SK-N-SH (cell line): ENCODE measurements at regions not wholly inside any gene's neighbourhood (a gene's known extent, or its start where the extent isn't known, plus 50 kb on each side); places are given as distances from the start of the nearest gene placed in this dataset.

Experiments used
- CTCF ChIA-PET: fragments of 300-600, 350-600 bp; formaldehyde crosslinking; extraction: SDS; loops from one replicate; lab custom pipeline; 2021; lab: Yijun Ruan, JAX
- POLR2A ChIA-PET: fragments of 350-600 bp; sonication (Branson Sonifier 250); formaldehyde crosslinking; extraction: SDS; loops from one replicate; lab custom pipeline; 2020; ENCODE audit warnings: antibody characterized with exemption, inconsistent platforms; lab: Yijun Ruan, JAX
- DNase-seq: peaks from one replicate; pipeline ENCODE4 v3.0.0; 2012
- H2AFZ ChIP-seq: fragments of 200-600 bp; sonication (generic); 2 replicates; pipeline ENCODE4 v1.8.1; 2016; ENCODE audit warnings: antibody characterized with exemption, mild to moderate bottlenecking, low read depth
- H3F3A ChIP-seq: fragments of 200-600 bp; sonication (generic); replicated peaks from 2 replicates; pipeline ENCODE3; 2016; ENCODE audit warnings: antibody characterized with exemption, mild to moderate bottlenecking; ENCODE audit not compliant: insufficient read depth
- H3K27ac ChIP-seq, 2 experiments: fragments of 200-500 bp in 1 of 2; fragments of 200-600 bp in 1 of 2; sonication (Bioruptor generic) in 1 of 2; sonication (generic), shearing (Covaris generic) in 1 of 2; 2 replicates each; pipeline versions ENCODE4 v1.5.1 to v1.6.1; 2014 to 2016; ENCODE audit warnings: low read depth in 2 of 2, inconsistent platforms in 1 of 2, low read length in 1 of 2, mild to moderate bottlenecking in 1 of 2, mixed read lengths in 1 of 2
- H3K27me3 ChIP-seq: fragments of 200-600 bp; sonication (generic), shearing (Covaris generic); 2 replicates; pipeline ENCODE4 v1.6.1; 2016; ENCODE audit warnings: mixed run types; ENCODE audit not compliant: insufficient read depth
- H3K36me3 ChIP-seq, 2 experiments: fragments of 200-500 bp in 1 of 2; fragments of 200-600 bp in 1 of 2; sonication (Bioruptor generic) in 1 of 2; sonication (generic) in 1 of 2; replicated peaks in 1 of 2; 2 replicates each; pipeline versions ENCODE3 to v1.5.1; 2014 to 2016; ENCODE audit warnings: low read length in 1 of 2, mild to moderate bottlenecking in 1 of 2; ENCODE audit not compliant: insufficient read depth in 2 of 2, control insufficient read depth in 1 of 2
- H3K4me1 ChIP-seq, 2 experiments: fragments of 200-500 bp in 1 of 2; fragments of 200-600 bp in 1 of 2; sonication (Bioruptor generic) in 1 of 2; sonication (generic), shearing (Covaris generic) in 1 of 2; 2 replicates each; pipeline versions ENCODE4 v1.5.1 to v1.6.1; 2014 to 2016; ENCODE audit warnings: low read depth in 1 of 2, low read length in 1 of 2, mixed run types in 1 of 2; ENCODE audit not compliant: insufficient read depth in 2 of 2, control insufficient read depth in 1 of 2
- H3K4me2 ChIP-seq: fragments of 200-600 bp; sonication (generic), shearing (Covaris generic); 2 replicates; pipeline ENCODE4 v1.6.1; 2017; ENCODE audit warnings: mixed run types
- H3K4me3 ChIP-seq, 2 experiments: fragments of 200-500 bp in 1 of 2; fragments of 200-600 bp in 1 of 2; sonication (Bioruptor generic) in 1 of 2; sonication (generic), shearing (Covaris generic) in 1 of 2; 2 replicates each; pipeline versions ENCODE4 v1.5.1 to v1.8.1; 2014 to 2016; ENCODE audit warnings: low read depth in 2 of 2, inconsistent platforms in 1 of 2, low read length in 1 of 2, mild to moderate bottlenecking in 1 of 2, mixed read lengths in 1 of 2, moderate library complexity in 1 of 2
- H3K79me2 ChIP-seq: fragments of 200-600 bp; sonication (generic); 2 replicates; pipeline ENCODE4 v1.8.1; 2017; ENCODE audit warnings: mild to moderate bottlenecking; ENCODE audit not compliant: insufficient read depth
- H3K9ac ChIP-seq: fragments of 200-600 bp; sonication (generic); 2 replicates; pipeline ENCODE4 v1.6.1; 2017; ENCODE audit warnings: mixed run types
- H3K9me2 ChIP-seq: fragments of 200-600 bp; sonication (generic); 2 replicates; pipeline ENCODE4 v1.6.1; 2017; ENCODE audit warnings: mixed run types
- H3K9me3 ChIP-seq: fragments of 200-600 bp; sonication (generic); 2 replicates; pipeline ENCODE4 v1.6.1; 2017; ENCODE audit warnings: mixed run types, mild to moderate bottlenecking, moderate library complexity
- H4K20me1 ChIP-seq: fragments of 200-600 bp; sonication (generic); 2 replicates; pipeline ENCODE4 v1.6.1; 2017; ENCODE audit warnings: mild to moderate bottlenecking, mixed run types; ENCODE audit not compliant: insufficient read depth
- ELF1 ChIP-seq: IDR thresholded peaks from 2 replicates; pipeline ENCODE4 v1.4.0; 2012
- EZH2phosphoT487 ChIP-seq: fragments of 200-600 bp; sonication (generic); IDR thresholded peaks from 2 replicates; pipeline ENCODE4 v1.6.1; 2017; ENCODE audit warnings: low read depth, mixed run types, mild to moderate bottlenecking, antibody characterized with exemption, moderate library complexity, borderline replicate concordance
- FOSL2 ChIP-seq: IDR thresholded peaks from 2 replicates; pipeline ENCODE4 v1.4.0; 2012; ENCODE audit warnings: low read depth, mild to moderate bottlenecking, moderate library complexity, borderline replicate concordance
- GATA2 ChIP-seq: sonication (generic); formaldehyde crosslinking; IDR thresholded peaks from 2 replicates; pipeline ENCODE4 v1.5.0; 2020; ENCODE audit warnings: mild to moderate bottlenecking, missing genetic modification reagents
- JUND ChIP-seq: IDR thresholded peaks from 2 replicates; pipeline ENCODE4 v1.4.0; 2012
- MXI1 ChIP-seq: IDR thresholded peaks from 2 replicates; pipeline ENCODE4 v1.6.1; 2012; ENCODE audit warnings: mild to moderate bottlenecking, low read depth, low read length, improper control_type of control experiment
- PBX3 ChIP-seq: IDR thresholded peaks from 2 replicates; pipeline ENCODE4; 2012
- POLR2AphosphoS5 ChIP-seq: IDR thresholded peaks from 2 replicates; pipeline ENCODE4 v1.6.1; 2012; ENCODE audit warnings: low read depth, low read length
- REST ChIP-seq: IDR thresholded peaks from 2 replicates; pipeline ENCODE4 v1.6.1; 2012; ENCODE audit warnings: mild to moderate bottlenecking, low read depth, low read length, moderate library complexity
- SIN3A ChIP-seq: IDR thresholded peaks from 2 replicates; pipeline ENCODE4 v1.6.1; 2012; ENCODE audit warnings: low read depth, mild to moderate bottlenecking, low read length, moderate library complexity, borderline replicate concordance
- TAF1 ChIP-seq: IDR thresholded peaks from 2 replicates; pipeline ENCODE4 v1.6.1; 2012; ENCODE audit warnings: low read depth, mild to moderate bottlenecking, low read length, moderate library complexity, borderline replicate concordance
- TCF12 ChIP-seq: IDR thresholded peaks from 2 replicates; pipeline ENCODE4 v1.4.0; 2012
- TEAD4 ChIP-seq: IDR thresholded peaks from 2 replicates; pipeline ENCODE4 v1.4.0; 2012; ENCODE audit warnings: mild to moderate bottlenecking, borderline replicate concordance; ENCODE audit not compliant: insufficient read depth
- USF2 ChIP-seq: fragments of 150-350 bp; IDR thresholded peaks from 2 replicates; pipeline ENCODE4 v1.6.1; 2017; ENCODE audit warnings: antibody characterized with exemption, low read length, low read depth, borderline replicate concordance
- YY1 ChIP-seq: IDR thresholded peaks from 2 replicates; pipeline ENCODE4 v1.4.0; 2012; ENCODE audit warnings: low read depth, mild to moderate bottlenecking
- ZBTB33 ChIP-seq: IDR thresholded peaks from 2 replicates; pipeline ENCODE4 v1.4.0; 2012; ENCODE audit warnings: low read depth, borderline replicate concordance
- WGBS: methylation state at CpG from one replicate; pipeline ENCODE4 v1.1.6; 2017; ENCODE audit warnings: low lambda C conversion rate; 5-methylcytosine and 5-hydroxymethylcytosine counted together
- TF ChIP-seq, protein P1 (sequence below): fragments of 200-600 bp; sonication (generic); IDR thresholded peaks from 2 replicates; pipeline ENCODE4 v1.6.1; 2017; ENCODE audit warnings: antibody characterized with exemption, mild to moderate bottlenecking, moderate library complexity
- TF ChIP-seq, protein P2 (sequence below): IDR thresholded peaks from 2 replicates; pipeline ENCODE4 v1.4.0; 2012; ENCODE audit warnings: low read depth, borderline replicate concordance

GRCh38 chr2:19246496-19246895, 111.9 kb downstream of the OSR1 start:
- Histone ChIP-seq H2AFZ (peak overlapping the region; percentile 3; the same call in 1 of the 2 replicates), H3K4me3 (no peak overlapping the region), H4K20me1 (no peaks in the 10 kb centered on the region), H3F3A (no peaks in the 10 kb centered on the region), H3K79me2 (no peaks in the 10 kb centered on the region), H3K9me3 (no peaks in the 10 kb centered on the region), H3K27me3 (no peaks in the 10 kb centered on the region), H3K27ac (no peak overlapping the region), H3K36me3 (no peaks in the 10 kb centered on the region), H3K9ac (no peak overlapping the region), H3K9me2 (no peaks in the 10 kb centered on the region), H3K4me2 (no peak overlapping the region), H3K4me1 (no peaks in the 10 kb centered on the region)
- ChIA-PET POLR2A (no interaction called here), CTCF (no interaction called here)
- no peak for TF ChIP-seq YY1
- no peak for TF ChIP-seq TCF12
- TF ChIP-seq, protein P1, sequence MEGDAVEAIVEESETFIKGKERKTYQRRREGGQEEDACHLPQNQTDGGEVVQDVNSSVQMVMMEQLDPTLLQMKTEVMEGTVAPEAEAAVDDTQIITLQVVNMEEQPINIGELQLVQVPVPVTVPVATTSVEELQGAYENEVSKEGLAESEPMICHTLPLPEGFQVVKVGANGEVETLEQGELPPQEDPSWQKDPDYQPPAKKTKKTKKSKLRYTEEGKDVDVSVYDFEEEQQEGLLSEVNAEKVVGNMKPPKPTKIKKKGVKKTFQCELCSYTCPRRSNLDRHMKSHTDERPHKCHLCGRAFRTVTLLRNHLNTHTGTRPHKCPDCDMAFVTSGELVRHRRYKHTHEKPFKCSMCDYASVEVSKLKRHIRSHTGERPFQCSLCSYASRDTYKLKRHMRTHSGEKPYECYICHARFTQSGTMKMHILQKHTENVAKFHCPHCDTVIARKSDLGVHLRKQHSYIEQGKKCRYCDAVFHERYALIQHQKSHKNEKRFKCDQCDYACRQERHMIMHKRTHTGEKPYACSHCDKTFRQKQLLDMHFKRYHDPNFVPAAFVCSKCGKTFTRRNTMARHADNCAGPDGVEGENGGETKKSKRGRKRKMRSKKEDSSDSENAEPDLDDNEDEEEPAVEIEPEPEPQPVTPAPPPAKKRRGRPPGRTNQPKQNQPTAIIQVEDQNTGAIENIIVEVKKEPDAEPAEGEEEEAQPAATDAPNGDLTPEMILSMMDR, result no peak
- no peak for TF ChIP-seq EZH2phosphoT487
- TF ChIP-seq GATA2 (CRISPR knock-in tag), result no peak
- no peak for TF ChIP-seq USF2
- TF ChIP-seq FOSL2, result no peak
- TF ChIP-seq JUND, result no peak
- TF ChIP-seq, protein P2, sequence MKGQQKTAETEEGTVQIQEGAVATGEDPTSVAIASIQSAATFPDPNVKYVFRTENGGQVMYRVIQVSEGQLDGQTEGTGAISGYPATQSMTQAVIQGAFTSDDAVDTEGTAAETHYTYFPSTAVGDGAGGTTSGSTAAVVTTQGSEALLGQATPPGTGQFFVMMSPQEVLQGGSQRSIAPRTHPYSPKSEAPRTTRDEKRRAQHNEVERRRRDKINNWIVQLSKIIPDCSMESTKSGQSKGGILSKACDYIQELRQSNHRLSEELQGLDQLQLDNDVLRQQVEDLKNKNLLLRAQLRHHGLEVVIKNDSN, result no peak
- TF ChIP-seq PBX3, result no peak
- no peak for TF ChIP-seq ELF1
- TF ChIP-seq REST, result no peak
- TF ChIP-seq ZBTB33, result no peak
- no peak for TF ChIP-seq MXI1
- no peak for TF ChIP-seq TAF1
- TF ChIP-seq TEAD4, result no peak
- no peak for TF ChIP-seq POLR2AphosphoS5
- TF ChIP-seq SIN3A, result no peak
- DNase-seq, result no peak
- 77% methylated on average over 12 of the region's 12 CpGs for WGBS
